Heart left ventricle (tissue), 16 donors: ENCODE measurements at regions not wholly inside any gene's neighbourhood (a gene's known extent, or its start where the extent isn't known, plus 50 kb on each side); places are given as distances from the start of the nearest gene placed in this dataset.

Experiments used
- ATAC-seq, 4 donors: fragments of 200-7000 bp; cut with Tn5 transposase; one replicate each; pipeline ENCODE4 v1.9.1; 2020 to 2022; ENCODE audit warnings: moderate library complexity in 4 of 4, mild to moderate bottlenecking in 3 of 4, moderate number of reproducible peaks in 1 of 4
- DNase-seq, 5 donors: peaks; one replicate each; pipeline ENCODE4 v3.0.0-alpha.2; 2020
- H3K27ac ChIP-seq, 12 donors: fragments of 200-600 bp; sonication (generic) in 4 of 12; one replicate each; pipeline versions ENCODE4 v1.5.0 to v1.8.0; 2016 to 2022; ENCODE audit warnings: mild to moderate bottlenecking in 2 of 12
- H3K27me3 ChIP-seq, 9 donors: fragments of 200-600 bp; sonication (generic) in 2 of 9; one replicate each; pipeline versions ENCODE4 v1.5.1 to v1.8.0; 2016 to 2022; ENCODE audit warnings: mild to moderate bottlenecking in 3 of 9
- H3K36me3 ChIP-seq, 9 donors: fragments of 200-600 bp; sonication (generic) in 2 of 9; one replicate each; pipeline versions ENCODE4 v1.5.0 to v1.8.0; 2018 to 2022; ENCODE audit warnings: mild to moderate bottlenecking in 2 of 9
- H3K4me1 ChIP-seq, 12 donors: fragments of 200-600 bp; sonication (generic) in 4 of 12; one replicate each; pipeline versions ENCODE4 v1.5.0 to v1.8.0; 2016 to 2022; ENCODE audit warnings: mild to moderate bottlenecking in 3 of 12
- H3K4me3 ChIP-seq, 12 donors: fragments of 200-600 bp; sonication (generic) in 4 of 12; one replicate each; pipeline versions ENCODE4 v1.5.0 to v1.8.0; 2017 to 2022; ENCODE audit warnings: mild to moderate bottlenecking in 9 of 12, moderate library complexity in 4 of 12
- H3K9me3 ChIP-seq, 12 donors: fragments of 200-600 bp; sonication (generic) in 4 of 12; one replicate each; pipeline versions ENCODE4 v1.5.0 to v1.8.0; 2016 to 2022; ENCODE audit warnings: mild to moderate bottlenecking in 1 of 12
- POLR2A ChIP-seq, 2 donors: fragments of 450-650 bp; IDR thresholded peaks; one replicate each; pipeline ENCODE4 v1.6.1; 2017; ENCODE audit warnings: antibody characterized with exemption in 2 of 2, mild to moderate bottlenecking in 2 of 2, moderate library complexity in 2 of 2
- WGBS, 4 donors: extraction: QIAGEN DNeasy Blood & Tissue Kit in 2 of 4; methylation state at CpG; one replicate each; pipeline versions ENCODE4 v1.1.5 to v1.1.7; 2013 to 2018; 5-methylcytosine and 5-hydroxymethylcytosine counted together
- intact Hi-C, 10 donors: fragments of 100-400 bp; cut with DNase I; formaldehyde crosslinking; loops; one replicate each; pipeline versions ENCODE4 v1.11.1 to v1.14.2; 2022
- TF ChIP-seq, protein P1 (sequence below), 12 donors: fragments of 200-600 bp; sonication (generic) in 4 of 12; IDR thresholded peaks; one replicate each; pipeline versions ENCODE4 v1.5.0 to v1.8.0; 2018 to 2022; ENCODE audit warnings: antibody characterized with exemption in 12 of 12, mild to moderate bottlenecking in 5 of 12
- donor health status: ischemic (EF 13 %, LVEDD 7.1; RV severe dilation, severe dysfunction).
- donor health status: healthy with polysubstance abuse.
- donor health status: DM: no; HTN: yes; CAD: no.
- donor health status: DM: no; HTN: no; CAD: no.
- donor health status: ischemic (EF 25% LVEDD 6.9; RV normal size, moderate dysfunction).
- donor health status: ischemic (EF 25% LVEDD 5.7; RV mildly dilated, moderate dysfunction).
- donor health status: healthy.
- donor health status: DM: yes; HTN: yes; CAD: no.
- donor health status: ischemic (EF 35%, LVEDD 5.7; RV mildly dilated, moderate dysfunction).
- donor health status: nonischemic (EF 11% LVEDD 7.7; RV severe dilation, severe dysfunction).
- donor health status: DM: yes; HTN: yes; CAD: no.
- donor health status: PGD.
- donor health status: ischemic (EF 29% LVEDD 5.4; RV normal size, mild dysfunction).
- donor health status: nonischemic (EF 23%, LVEDD 6.1; RV moderate dilation, normal function).

DNA sequence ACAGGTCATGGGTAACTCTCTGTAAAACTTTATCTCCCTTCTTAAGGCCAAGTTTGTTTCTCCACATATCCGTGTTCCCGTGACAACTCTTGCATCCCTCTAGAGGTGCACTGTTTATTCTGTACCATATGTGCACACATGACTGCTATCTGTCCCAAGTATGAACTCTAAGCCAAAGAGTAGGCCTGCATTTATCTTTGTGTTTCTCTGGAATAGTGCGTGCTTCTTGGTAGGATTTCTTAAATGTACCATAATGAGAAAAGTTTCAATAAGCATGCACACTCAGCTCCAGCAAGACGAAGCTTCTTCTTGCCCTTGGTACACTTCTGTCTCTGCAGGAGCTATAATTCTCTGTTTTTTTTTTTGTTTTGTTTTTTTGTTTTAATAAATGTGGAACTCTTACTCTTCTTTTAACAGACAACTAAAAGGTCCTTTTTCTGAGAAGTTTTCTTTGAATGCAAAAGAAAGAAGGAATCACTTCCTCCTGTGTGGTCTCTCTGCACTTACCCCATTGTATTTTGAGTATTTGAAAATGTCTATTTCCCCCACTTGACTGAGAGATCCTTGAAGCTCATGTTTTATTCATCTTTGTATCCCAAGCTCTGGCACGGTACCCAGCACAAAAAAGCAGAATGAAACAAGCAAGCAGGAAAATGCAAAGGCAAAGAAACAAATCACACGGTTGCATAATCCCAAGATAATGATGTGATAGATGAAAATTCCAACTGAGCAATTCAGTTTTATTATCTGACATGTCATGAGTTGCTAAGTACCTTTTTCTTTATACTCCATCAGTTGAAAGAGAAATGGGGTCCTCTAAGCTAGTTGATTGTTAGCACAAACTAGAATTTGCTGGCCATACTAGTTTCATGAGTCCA, 521.9 kb upstream of the BOD1L1 start:
- ATAC-seq (no peak), DNase-seq (no peak)
- Histone ChIP-seq H3K27me3 (no peaks in the 10 kb centered on the region), H3K9me3 (no peaks in the 10 kb centered on the region), H3K36me3 (no peaks in the 10 kb centered on the region), H3K4me3 (no peak overlapping the region), H3K4me1 (no peaks in the 10 kb centered on the region), H3K27ac (no peak overlapping the region)
- WGBS, 4 donors = 64 to 67% (median 65%) methylated on average over 6 of the region's 6 CpGs
- TF ChIP-seq POLR2A (IDR thresholded peaks at IDR 0.05) = no peak
- TF ChIP-seq, protein P1, sequence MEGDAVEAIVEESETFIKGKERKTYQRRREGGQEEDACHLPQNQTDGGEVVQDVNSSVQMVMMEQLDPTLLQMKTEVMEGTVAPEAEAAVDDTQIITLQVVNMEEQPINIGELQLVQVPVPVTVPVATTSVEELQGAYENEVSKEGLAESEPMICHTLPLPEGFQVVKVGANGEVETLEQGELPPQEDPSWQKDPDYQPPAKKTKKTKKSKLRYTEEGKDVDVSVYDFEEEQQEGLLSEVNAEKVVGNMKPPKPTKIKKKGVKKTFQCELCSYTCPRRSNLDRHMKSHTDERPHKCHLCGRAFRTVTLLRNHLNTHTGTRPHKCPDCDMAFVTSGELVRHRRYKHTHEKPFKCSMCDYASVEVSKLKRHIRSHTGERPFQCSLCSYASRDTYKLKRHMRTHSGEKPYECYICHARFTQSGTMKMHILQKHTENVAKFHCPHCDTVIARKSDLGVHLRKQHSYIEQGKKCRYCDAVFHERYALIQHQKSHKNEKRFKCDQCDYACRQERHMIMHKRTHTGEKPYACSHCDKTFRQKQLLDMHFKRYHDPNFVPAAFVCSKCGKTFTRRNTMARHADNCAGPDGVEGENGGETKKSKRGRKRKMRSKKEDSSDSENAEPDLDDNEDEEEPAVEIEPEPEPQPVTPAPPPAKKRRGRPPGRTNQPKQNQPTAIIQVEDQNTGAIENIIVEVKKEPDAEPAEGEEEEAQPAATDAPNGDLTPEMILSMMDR (IDR thresholded peaks at IDR 0.05) = no peak
- intact Hi-C loops = no loop called here

DNA sequence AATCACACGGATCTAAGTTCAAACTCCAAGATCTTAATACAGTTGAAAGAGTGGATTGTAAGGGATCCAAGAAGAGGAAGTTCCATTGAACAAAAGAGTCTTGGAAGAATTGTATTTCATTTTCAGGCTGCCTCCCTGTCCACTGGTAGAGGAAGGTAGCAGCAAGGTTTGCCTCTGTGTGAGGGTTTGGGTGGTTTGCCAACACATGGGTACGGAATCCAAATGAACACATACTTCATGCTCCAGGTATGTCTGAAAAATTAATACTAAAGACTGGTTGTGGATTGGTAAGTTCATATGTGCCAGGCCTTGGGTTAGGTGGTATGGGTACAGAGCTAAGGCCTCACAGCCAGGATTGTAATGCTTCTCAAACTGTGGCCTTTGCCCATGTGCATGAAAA, 523.6 kb upstream of the BOD1L1 start:
- ATAC-seq (no peak), DNase-seq (no peak)
- Histone ChIP-seq H3K27me3 (peaks cover 0 to 2% (median 0%) of the 10 kb centered on the region in 9 donors), H3K27ac (no peak overlapping the region), H3K9me3 (no peaks in the 10 kb centered on the region), H3K4me3 (no peak overlapping the region), H3K4me1 (peaks cover 0 to 12% (median 0%) of the 10 kb centered on the region in 12 donors), H3K36me3 (no peaks in the 10 kb centered on the region)
- TF ChIP-seq POLR2A (IDR thresholded peaks at IDR 0.05) = no peak
- TF ChIP-seq, protein P1 (IDR thresholded peaks at IDR 0.05) = no peak
- WGBS, 4 donors = 65 to 84% (median 75%) methylated on average over 2 of the region's 2 CpGs
- intact Hi-C loops = no loop called here

DNA sequence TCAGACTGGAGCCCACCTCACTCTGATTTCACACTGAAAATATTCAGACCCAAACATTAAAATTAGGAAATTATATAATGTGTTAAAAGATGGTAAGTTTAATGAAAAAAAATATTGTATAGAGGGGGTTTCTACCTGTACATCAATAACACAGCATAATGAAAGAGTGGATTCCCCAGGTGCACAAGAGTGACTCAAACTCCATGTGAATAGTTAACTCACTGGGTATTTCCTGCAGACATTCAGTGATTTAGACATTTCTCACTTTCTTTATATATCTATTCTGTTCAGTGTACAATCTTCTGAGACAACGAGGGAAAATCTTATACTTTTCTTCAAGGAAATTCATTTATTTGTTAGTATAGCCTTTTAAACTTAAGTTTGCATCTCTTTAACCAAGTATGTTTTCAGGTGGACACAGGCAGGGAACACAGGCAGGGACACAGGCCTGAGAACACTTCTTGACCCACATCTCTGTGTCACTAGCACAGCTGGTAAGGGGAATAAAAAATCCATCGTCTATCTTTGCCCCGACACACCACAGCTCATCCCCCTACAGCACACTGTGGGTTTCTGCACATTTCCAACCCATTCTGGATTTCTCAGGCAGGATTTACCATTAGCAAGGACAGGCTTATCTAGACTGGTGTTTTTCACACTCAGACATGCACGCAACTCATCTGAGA, 525.5 kb upstream of the BOD1L1 start:
- WGBS, 4 donors = 82 to 88% (median 87%) methylated on average over 4 of the region's 4 CpGs
- no peak for DNase-seq
- intact Hi-C loops = no loop called here

More for the DNA sequence above, 525.5 kb upstream of the BOD1L1 start:
- ATAC-seq = no peak
- H3K36me3 ChIP-seq = no peaks in the 10 kb centered on the region
- peaks cover 0 to 12% (median 0%) of the 10 kb centered on the region in 12 donors for H3K4me1 ChIP-seq
- H3K27me3 ChIP-seq = peaks cover 0 to 2% (median 0%) of the 10 kb centered on the region in 9 donors
- H3K4me3 ChIP-seq = no peak overlapping the region
- no peak overlapping the region for H3K27ac ChIP-seq
- no peaks in the 10 kb centered on the region for H3K9me3 ChIP-seq
- no peak for TF ChIP-seq POLR2A (IDR thresholded peaks at IDR 0.05)
- TF ChIP-seq, protein P1 (IDR thresholded peaks at IDR 0.05) = no peak
